Left ventricle myocardium inferior (tissue), 1 donor: ENCODE measurements at regions not wholly inside any gene's neighbourhood (a gene's known extent, or its start where the extent isn't known, plus 50 kb on each side); places are given as distances from the start of the nearest gene placed in this dataset.

Source experiments
- DNase-seq: peaks from one replicate; pipeline ENCODE4 v3.0.0-alpha.2; 2020
- H3K27ac ChIP-seq: fragments of 200-600 bp; replicated peaks from 2 replicates; pipeline ENCODE4 v1.8.0; 2021
- H3K27me3 ChIP-seq: fragments of 200-600 bp; 2 replicates; pipeline ENCODE4 v1.8.0; 2021; ENCODE audit warnings: low read depth
- H3K36me3 ChIP-seq: fragments of 200-600 bp; 2 replicates; pipeline ENCODE4 v1.8.0; 2021
- H3K4me1 ChIP-seq: fragments of 200-600 bp; 2 replicates; pipeline ENCODE4 v1.8.0; 2021
- H3K4me3 ChIP-seq: fragments of 200-600 bp; 2 replicates; pipeline ENCODE4 v1.8.0; 2021; ENCODE audit warnings: mild to moderate bottlenecking, moderate library complexity
- H3K9me3 ChIP-seq: fragments of 200-600 bp; replicated peaks from 2 replicates; pipeline ENCODE4 v1.8.0; 2021
- intact Hi-C: fragments of 100-400 bp; cut with micrococcal nuclease; formaldehyde crosslinking; loops from one replicate; pipeline ENCODE4 v1.11.0; 2022
- TF ChIP-seq, protein P1 (sequence below): fragments of 200-600 bp; IDR thresholded peaks from 2 replicates; pipeline ENCODE4 v1.8.0; 2021; ENCODE audit warnings: antibody characterized with exemption, mild to moderate bottlenecking, borderline replicate concordance
- donor health status: DM: no; HTN: yes; CAD: no; lungs with severe emphysema.

DNA sequence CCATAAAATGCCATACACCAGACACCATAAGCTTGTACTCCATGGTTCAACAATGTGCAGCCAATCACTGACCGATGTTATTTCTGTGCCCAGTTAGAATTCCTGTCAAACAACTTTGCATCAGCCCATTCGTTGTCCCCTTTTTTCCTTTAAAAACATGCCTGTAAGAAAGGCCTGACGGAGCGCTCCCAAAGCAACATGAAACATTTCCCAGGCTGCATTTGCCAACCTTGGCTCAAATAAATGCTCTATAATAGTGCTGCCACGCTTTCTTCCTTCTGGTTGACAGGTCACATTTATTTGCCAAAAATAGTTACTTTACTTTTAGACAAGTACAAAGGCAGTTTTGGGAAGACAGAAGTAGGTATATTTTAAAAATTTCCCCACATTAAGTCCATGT lies 735.6 kb upstream of the PTPRD start:
- no peak overlapping the region for H3K27ac ChIP-seq
- TF ChIP-seq, protein P1, sequence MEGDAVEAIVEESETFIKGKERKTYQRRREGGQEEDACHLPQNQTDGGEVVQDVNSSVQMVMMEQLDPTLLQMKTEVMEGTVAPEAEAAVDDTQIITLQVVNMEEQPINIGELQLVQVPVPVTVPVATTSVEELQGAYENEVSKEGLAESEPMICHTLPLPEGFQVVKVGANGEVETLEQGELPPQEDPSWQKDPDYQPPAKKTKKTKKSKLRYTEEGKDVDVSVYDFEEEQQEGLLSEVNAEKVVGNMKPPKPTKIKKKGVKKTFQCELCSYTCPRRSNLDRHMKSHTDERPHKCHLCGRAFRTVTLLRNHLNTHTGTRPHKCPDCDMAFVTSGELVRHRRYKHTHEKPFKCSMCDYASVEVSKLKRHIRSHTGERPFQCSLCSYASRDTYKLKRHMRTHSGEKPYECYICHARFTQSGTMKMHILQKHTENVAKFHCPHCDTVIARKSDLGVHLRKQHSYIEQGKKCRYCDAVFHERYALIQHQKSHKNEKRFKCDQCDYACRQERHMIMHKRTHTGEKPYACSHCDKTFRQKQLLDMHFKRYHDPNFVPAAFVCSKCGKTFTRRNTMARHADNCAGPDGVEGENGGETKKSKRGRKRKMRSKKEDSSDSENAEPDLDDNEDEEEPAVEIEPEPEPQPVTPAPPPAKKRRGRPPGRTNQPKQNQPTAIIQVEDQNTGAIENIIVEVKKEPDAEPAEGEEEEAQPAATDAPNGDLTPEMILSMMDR, result no peak
- H3K36me3 ChIP-seq, result no peaks in the 10 kb centered on the region
- no peaks in the 10 kb centered on the region for H3K27me3 ChIP-seq
- no peaks in the 10 kb centered on the region for H3K4me1 ChIP-seq
- intact Hi-C loops, result no loop called here
- DNase-seq, result no peak
- no peaks in the 10 kb centered on the region for H3K9me3 ChIP-seq
- no peak overlapping the region for H3K4me3 ChIP-seq

DNA sequence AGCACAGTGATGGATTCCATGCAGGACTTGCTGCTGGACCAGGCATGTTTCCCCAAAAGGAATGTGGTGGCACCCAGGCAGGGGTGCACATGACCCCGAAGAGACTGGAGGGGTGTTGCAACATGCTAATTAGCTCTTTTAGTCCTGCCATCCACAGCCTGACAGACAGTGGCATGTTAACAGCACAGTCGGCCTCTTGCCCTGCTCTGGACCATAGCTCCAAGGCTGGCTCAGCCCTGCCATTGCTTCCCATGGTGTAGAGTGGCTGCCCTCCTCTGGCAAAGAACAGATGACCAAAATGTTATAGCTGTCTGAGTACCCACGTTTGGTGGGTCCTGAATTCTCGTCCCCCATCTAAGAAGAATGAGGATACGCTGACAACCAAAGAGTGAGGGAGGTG lies 736.4 kb upstream of the PTPRD start:
- Histone ChIP-seq H3K4me3 (no peak overlapping the region), H3K4me1 (no peaks in the 10 kb centered on the region), H3K27me3 (no peaks in the 10 kb centered on the region), H3K9me3 (no peaks in the 10 kb centered on the region), H3K36me3 (no peaks in the 10 kb centered on the region), H3K27ac (no peak overlapping the region)
- TF ChIP-seq, protein P1, result no peak
- intact Hi-C loops, result no loop called here
- no peak for DNase-seq

GRCh38 chr9:11352612-11353011 lies 739.8 kb upstream of the PTPRD start:
- H3K27ac ChIP-seq, result no peak overlapping the region
- H3K9me3 ChIP-seq, result no peaks in the 10 kb centered on the region
- intact Hi-C loops, result no loop called here
- H3K4me1 ChIP-seq, result no peaks in the 10 kb centered on the region
- no peak for DNase-seq
- TF ChIP-seq, protein P1, result no peak
- H3K36me3 ChIP-seq, result no peaks in the 10 kb centered on the region
- H3K27me3 ChIP-seq, result no peaks in the 10 kb centered on the region
- no peak overlapping the region for H3K4me3 ChIP-seq

DNA sequence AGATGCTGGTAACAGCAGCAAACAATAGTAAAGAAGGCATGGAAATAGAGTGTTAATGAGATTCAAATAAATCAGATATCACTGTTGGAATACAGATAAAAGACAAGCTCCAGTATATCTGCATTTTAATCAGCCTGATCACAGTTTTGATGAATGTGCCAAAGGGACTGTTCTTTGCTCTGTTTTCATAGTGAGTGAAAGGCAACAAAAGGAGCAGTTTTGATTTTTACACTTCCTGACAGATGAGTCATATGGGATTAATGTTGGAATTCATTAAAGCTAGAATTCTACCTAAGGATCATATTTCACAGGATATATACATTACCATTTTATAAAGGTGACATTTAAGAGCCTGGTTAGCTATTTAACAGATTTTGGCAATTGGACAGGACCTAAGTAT lies 743.3 kb upstream of the PTPRD start:
- intact Hi-C loops, result no loop called here
- TF ChIP-seq, protein P1, result no peak

DNA sequence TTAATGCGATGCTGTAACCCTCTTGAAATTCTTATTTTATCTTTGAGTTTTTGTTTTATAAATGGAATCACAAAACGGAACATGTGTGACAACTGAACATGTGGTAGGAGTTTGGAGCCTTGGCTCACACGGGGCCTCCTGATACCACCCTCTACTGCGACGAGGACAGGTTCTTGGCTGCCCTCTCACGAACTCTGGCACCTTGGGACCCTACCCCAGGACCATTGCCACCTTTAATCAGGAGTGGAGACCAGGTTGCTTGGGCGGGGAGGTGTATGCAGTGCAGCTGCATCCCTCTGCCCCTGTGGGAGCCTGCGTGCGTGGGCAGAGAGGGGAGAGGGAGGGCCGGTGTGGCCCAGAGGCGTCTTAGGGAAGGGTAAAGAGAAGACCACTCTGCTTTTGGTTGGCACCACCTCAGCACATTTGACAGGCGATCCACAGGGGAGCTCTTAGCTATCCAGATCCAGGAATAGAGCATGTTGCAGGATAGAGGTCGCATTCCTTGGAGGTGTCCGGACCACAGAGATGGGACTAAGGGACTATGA lies 753.9 kb upstream of the PTPRD start:
- intact Hi-C loops, result no loop called here
- Histone ChIP-seq H3K27me3 (no peaks in the 10 kb centered on the region), H3K4me1 (no peaks in the 10 kb centered on the region), H3K36me3 (no peaks in the 10 kb centered on the region), H3K27ac (no peak overlapping the region), H3K9me3 (no peaks in the 10 kb centered on the region), H3K4me3 (no peak overlapping the region)
- DNase-seq, result no peak
- TF ChIP-seq, protein P1, result no peak

More for the DNA sequence above, 743.3 kb upstream of the PTPRD start:
- H3K4me1 ChIP-seq, result no peaks in the 10 kb centered on the region
- no peak overlapping the region for H3K4me3 ChIP-seq
- H3K36me3 ChIP-seq, result no peaks in the 10 kb centered on the region
- no peaks in the 10 kb centered on the region for H3K9me3 ChIP-seq
- DNase-seq, result no peak
- H3K27ac ChIP-seq, result no peak overlapping the region
- H3K27me3 ChIP-seq, result no peaks in the 10 kb centered on the region
